Osteoblast (primary cell): ENCODE measurements at regions not wholly inside any gene's neighbourhood (a gene's known extent, or its start where the extent isn't known, plus 50 kb on each side); places are given as distances from the start of the nearest gene placed in this dataset.

Experiments used
- DNase-seq: peaks from one replicate; pipeline ENCODE4 v3.0.0; 2011; ENCODE audit warnings: low spot score, mixed read lengths; ENCODE audit not compliant: insufficient read length; ENCODE audit errors: missing footprints
- H2AFZ ChIP-seq: 2 replicates; pipeline ENCODE4 v1.6.0; 2011; ENCODE audit warnings: mild to moderate bottlenecking, low read length
- H3K27ac ChIP-seq: 2 replicates; pipeline ENCODE4 v1.5.1; 2011; ENCODE audit warnings: mild to moderate bottlenecking, low read depth, low read length, moderate library complexity
- H3K27me3 ChIP-seq: 2 replicates; pipeline ENCODE4 v1.6.0; 2012; ENCODE audit warnings: mild to moderate bottlenecking, control low read depth, inconsistent platforms, low read length, moderate library complexity; ENCODE audit not compliant: insufficient read depth
- H3K36me3 ChIP-seq: 2 replicates; pipeline ENCODE4 v1.5.1; 2011; ENCODE audit warnings: mild to moderate bottlenecking, low read length, control low read depth, moderate library complexity; ENCODE audit not compliant: insufficient read depth
- H3K4me1 ChIP-seq: 2 replicates; pipeline ENCODE4 v1.5.1; 2011; ENCODE audit warnings: mild to moderate bottlenecking, low read length, control low read depth, moderate library complexity; ENCODE audit not compliant: insufficient read depth
- H3K4me2 ChIP-seq: 2 replicates; pipeline ENCODE4 v1.6.0; 2011; ENCODE audit warnings: mild to moderate bottlenecking, low read length; ENCODE audit not compliant: insufficient read depth
- H3K4me3 ChIP-seq: fragments of 200-600 bp; sonication (generic); 3 replicates; pipeline ENCODE4 v1.5.1; 2012; ENCODE audit warnings: mild to moderate bottlenecking, low read length, inconsistent platforms; ENCODE audit not compliant: insufficient read depth
- H3K79me2 ChIP-seq: 2 replicates; pipeline ENCODE4 v1.6.0; 2012; ENCODE audit warnings: mild to moderate bottlenecking, low read length, control low read depth, inconsistent platforms; ENCODE audit not compliant: insufficient read depth
- H3K9me3 ChIP-seq: 2 replicates; pipeline ENCODE4 v1.5.1; 2011; ENCODE audit warnings: low read depth, low read length, control low read depth
- H4K20me1 ChIP-seq: 2 replicates; pipeline ENCODE4 v1.6.0; 2012; ENCODE audit warnings: mild to moderate bottlenecking, low read length, control low read depth; ENCODE audit not compliant: insufficient read depth
- TF ChIP-seq, protein P1 (sequence below): IDR thresholded peaks from 2 replicates; pipeline ENCODE4 v1.5.1; 2011; ENCODE audit warnings: mild to moderate bottlenecking, low read depth, low read length, moderate library complexity; ENCODE audit errors: extremely low read depth

DNA sequence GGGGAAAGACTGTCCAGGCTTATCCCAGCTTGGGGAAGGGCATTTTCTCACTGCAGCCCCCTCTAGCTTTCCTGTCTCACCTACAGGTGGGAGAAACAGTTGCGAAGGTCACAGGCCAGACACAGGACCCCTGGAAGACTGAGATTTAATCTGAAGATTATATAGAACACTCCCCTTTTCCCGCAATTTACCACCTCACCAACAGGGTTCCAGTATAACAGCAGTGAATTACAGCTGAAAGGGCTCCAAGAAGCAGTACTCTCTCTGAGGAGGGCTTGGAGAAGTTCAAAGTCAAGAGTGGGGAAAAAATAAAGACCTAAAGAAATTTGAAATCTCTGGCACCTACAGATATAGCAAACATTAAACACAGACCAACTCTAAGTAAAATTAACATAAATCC is 111.9 kb downstream of the ANKRD60 start:
- Histone ChIP-seq H3K27me3 (no peaks in the 10 kb centered on the region), H2AFZ (no peak overlapping the region), H3K9me3 (no peaks in the 10 kb centered on the region), H3K4me3 (no peak overlapping the region), H3K4me1 (peaks cover 10% of the 10 kb centered on the region), H3K79me2 (no peaks in the 10 kb centered on the region), H3K27ac (no peak overlapping the region), H3K4me2 (no peak overlapping the region), H4K20me1 (no peaks in the 10 kb centered on the region), H3K36me3 (no peaks in the 10 kb centered on the region)
- TF ChIP-seq, protein P1, sequence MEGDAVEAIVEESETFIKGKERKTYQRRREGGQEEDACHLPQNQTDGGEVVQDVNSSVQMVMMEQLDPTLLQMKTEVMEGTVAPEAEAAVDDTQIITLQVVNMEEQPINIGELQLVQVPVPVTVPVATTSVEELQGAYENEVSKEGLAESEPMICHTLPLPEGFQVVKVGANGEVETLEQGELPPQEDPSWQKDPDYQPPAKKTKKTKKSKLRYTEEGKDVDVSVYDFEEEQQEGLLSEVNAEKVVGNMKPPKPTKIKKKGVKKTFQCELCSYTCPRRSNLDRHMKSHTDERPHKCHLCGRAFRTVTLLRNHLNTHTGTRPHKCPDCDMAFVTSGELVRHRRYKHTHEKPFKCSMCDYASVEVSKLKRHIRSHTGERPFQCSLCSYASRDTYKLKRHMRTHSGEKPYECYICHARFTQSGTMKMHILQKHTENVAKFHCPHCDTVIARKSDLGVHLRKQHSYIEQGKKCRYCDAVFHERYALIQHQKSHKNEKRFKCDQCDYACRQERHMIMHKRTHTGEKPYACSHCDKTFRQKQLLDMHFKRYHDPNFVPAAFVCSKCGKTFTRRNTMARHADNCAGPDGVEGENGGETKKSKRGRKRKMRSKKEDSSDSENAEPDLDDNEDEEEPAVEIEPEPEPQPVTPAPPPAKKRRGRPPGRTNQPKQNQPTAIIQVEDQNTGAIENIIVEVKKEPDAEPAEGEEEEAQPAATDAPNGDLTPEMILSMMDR: no peak
- no peak for DNase-seq

DNA sequence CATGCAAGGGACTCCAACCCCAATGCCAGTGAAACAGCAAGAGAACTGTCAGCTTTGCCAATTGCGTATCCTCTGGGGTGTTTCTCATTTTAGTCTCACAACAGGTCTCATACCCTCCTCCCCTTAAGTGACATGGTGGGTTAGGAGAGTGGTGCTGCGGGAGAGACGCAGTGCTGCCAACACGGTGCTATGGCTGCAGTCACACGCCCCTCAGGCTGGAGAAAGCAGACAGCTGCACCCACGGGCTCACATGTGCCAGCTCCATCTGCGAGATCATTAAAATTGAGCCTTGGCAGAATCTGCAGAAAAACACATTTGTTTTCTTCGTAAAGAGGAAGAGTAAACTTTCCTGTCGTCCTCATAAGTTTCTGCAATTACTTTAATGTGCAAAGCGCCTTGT is 114.7 kb downstream of the ANKRD60 start:
- no peaks in the 10 kb centered on the region for H3K9me3 ChIP-seq
- H3K27me3 ChIP-seq: no peaks in the 10 kb centered on the region
- no peaks in the 10 kb centered on the region for H3K36me3 ChIP-seq
- no peaks in the 10 kb centered on the region for H3K79me2 ChIP-seq
- no peak overlapping the region for H2AFZ ChIP-seq
- H3K4me1 ChIP-seq: peaks cover 16% of the 10 kb centered on the region
- TF ChIP-seq, protein P1: no peak
- H3K4me2 ChIP-seq: no peak overlapping the region
- H4K20me1 ChIP-seq: no peaks in the 10 kb centered on the region
- no peak overlapping the region for H3K27ac ChIP-seq
- DNase-seq: no peak
- no peak overlapping the region for H3K4me3 ChIP-seq

- H3K4me2 ChIP-seq: peak overlapping the region; percentile 49
- peak; percentile 86 for DNase-seq
- peak overlapping the region; percentile 48 for H3K27ac ChIP-seq
- H3K27me3 ChIP-seq: no peaks in the 10 kb centered on the region
- no peak overlapping the region for H3K4me3 ChIP-seq
- no peak overlapping the region for H2AFZ ChIP-seq
- H3K9me3 ChIP-seq: no peaks in the 10 kb centered on the region
- no peaks in the 10 kb centered on the region for H3K36me3 ChIP-seq
- no peaks in the 10 kb centered on the region for H3K79me2 ChIP-seq
- TF ChIP-seq, protein P1: no peak
- H3K4me1 ChIP-seq: peaks cover 16% of the 10 kb centered on the region
- no peaks in the 10 kb centered on the region for H4K20me1 ChIP-seq
Observed at GRCh38 chr20:58112017-58112781, 116.3 kb downstream of the ANKRD60 start.

GRCh38 chr20:58111310-58112016 is 117.0 kb downstream of the ANKRD60 start:
- Histone ChIP-seq H4K20me1 (no peaks in the 10 kb centered on the region), H3K36me3 (no peaks in the 10 kb centered on the region), H3K27ac (peak overlapping the region; percentile 48), H3K79me2 (no peaks in the 10 kb centered on the region), H3K27me3 (no peaks in the 10 kb centered on the region), H3K4me3 (no peak overlapping the region), H3K4me2 (peak overlapping the region; percentile 49), H3K4me1 (peaks cover 16% of the 10 kb centered on the region), H2AFZ (no peak overlapping the region), H3K9me3 (no peaks in the 10 kb centered on the region)
- no peak for DNase-seq
- TF ChIP-seq, protein P1: no peak
